Testis (tissue), 2 donors: ENCODE measurements at regions not wholly inside any gene's neighbourhood (a gene's known extent, or its start where the extent isn't known, plus 50 kb on each side); places are given as distances from the start of the nearest gene placed in this dataset.
"Not testable (repeated sequence)": the region's sequence is repeated elsewhere in the genome, so short reads cannot be mapped to it uniquely, and the experiment has no call there.

ENCODE experiments used
- POLR2A ChIP-seq: fragments of 450-650 bp; IDR thresholded peaks from one replicate; pipeline ENCODE4 v1.6.1; 2017; ENCODE audit warnings: antibody characterized with exemption, mild to moderate bottlenecking, moderate library complexity
- TF ChIP-seq, protein P1 (sequence below), 3 experiments: fragments of 450-650 bp in 2 of 3; fragments of 200-600 bp in 1 of 3; sonication (generic) in 1 of 3; IDR thresholded peaks; one replicate each; pipeline ENCODE4 v1.5.1; 2016 to 2019; ENCODE audit warnings: antibody characterized with exemption in 3 of 3, mild to moderate bottlenecking in 2 of 3, moderate library complexity in 1 of 3

DNA sequence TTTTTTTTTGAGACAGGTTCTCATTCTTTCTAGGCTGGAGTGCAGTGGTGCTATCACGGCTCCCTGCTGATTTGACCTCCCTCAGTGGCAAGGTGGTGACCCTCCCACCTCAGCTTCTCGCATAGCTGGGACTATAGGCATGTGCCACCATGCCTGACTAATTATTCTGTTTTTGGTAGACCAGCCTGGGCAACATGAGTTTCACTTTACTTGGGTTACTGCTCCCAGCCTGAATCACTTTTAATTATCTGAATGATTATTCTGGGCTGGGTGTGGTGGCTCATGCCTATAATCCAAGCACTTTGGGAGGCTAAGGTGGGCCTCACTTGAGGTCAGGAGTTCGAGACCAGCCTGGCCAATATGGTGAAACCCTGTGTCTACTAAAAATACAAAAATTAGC lies 308.2 kb downstream of the TYW1 start:
- not testable (repeated sequence) for TF ChIP-seq POLR2A
- TF ChIP-seq, protein P1, sequence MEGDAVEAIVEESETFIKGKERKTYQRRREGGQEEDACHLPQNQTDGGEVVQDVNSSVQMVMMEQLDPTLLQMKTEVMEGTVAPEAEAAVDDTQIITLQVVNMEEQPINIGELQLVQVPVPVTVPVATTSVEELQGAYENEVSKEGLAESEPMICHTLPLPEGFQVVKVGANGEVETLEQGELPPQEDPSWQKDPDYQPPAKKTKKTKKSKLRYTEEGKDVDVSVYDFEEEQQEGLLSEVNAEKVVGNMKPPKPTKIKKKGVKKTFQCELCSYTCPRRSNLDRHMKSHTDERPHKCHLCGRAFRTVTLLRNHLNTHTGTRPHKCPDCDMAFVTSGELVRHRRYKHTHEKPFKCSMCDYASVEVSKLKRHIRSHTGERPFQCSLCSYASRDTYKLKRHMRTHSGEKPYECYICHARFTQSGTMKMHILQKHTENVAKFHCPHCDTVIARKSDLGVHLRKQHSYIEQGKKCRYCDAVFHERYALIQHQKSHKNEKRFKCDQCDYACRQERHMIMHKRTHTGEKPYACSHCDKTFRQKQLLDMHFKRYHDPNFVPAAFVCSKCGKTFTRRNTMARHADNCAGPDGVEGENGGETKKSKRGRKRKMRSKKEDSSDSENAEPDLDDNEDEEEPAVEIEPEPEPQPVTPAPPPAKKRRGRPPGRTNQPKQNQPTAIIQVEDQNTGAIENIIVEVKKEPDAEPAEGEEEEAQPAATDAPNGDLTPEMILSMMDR (IDR thresholded peaks at IDR 0.05): not testable (repeated sequence)
